ENCODE measurements at regions not wholly inside any gene's neighbourhood (a gene's known extent, or its start where the extent isn't known, plus 50 kb on each side); places are given as distances from the start of the nearest gene placed in this dataset.

DNA sequence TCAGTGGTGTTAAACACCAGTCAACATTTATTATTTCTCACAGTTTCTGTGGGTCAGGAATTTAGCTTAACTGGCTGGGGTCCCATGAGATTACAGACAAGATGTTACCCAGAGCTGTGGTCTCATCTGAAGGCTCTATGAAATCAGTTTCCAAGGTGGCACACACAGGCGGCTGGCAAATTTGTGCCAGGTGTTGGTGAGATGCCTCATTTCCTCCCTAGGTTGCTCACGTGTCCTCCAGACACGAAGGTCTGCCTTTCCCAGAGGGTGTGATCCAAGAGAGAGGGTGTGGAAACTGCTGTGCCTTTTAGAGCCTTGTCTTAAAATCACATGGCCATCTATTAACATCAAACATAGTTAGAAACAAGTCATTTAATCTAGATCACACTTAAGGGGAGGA is 209.0 kb downstream of the JCAD start:
- no peak for DNase-seq

DNA sequence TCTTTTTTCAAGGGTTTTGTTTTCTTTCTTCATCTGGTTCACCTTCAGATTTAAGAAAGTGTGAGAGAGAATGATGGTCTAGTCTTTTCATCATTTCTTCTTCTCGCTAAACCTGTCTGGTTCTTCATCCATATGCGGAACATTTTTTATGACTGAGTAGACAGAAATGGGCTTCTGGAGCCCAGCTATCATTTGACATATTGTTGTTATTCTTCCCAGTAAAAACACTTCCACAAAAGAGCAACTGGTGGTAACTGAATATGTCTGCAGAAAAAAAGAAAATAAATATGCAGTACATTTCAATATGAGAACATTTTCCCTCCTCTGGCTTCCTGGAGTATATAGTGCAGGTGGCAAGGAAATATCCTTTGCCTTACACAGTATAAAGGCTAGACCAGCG is 209.5 kb downstream of the JCAD start:
- DNase-seq: no peak

DNA sequence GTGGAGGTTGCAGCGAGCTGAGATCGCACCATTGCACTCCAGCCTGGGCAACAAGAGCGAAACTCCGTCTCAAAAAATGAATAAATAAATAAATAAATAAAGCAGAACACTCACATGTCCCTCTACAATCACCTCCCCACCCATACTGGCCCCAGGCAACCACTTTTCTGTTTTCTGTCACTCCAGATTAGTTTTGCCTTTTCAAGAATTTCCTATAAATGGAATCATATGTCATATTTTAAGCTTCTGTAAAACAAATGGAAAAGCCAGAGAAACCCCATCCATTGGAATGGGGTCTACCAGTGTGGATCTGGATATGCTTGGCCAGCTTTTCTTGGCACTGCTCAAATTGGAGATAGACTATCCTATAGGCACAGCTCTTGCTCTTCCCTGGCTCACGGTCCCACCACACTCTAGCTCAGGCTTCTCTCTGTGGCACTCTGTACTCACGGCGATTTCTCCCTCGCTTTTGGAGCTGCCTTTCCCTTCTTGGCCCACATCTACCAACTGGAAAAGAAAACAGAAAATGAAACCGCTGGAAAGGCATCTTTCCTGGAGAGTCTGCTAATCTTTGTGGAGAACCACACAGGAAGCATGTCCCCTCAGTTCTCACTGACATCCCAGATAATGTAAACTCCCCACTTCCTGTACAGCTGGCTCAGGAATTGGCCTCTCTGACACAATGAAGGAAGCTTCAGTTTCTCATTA is 210.1 kb downstream of the JCAD start:
- no peak for DNase-seq

DNA sequence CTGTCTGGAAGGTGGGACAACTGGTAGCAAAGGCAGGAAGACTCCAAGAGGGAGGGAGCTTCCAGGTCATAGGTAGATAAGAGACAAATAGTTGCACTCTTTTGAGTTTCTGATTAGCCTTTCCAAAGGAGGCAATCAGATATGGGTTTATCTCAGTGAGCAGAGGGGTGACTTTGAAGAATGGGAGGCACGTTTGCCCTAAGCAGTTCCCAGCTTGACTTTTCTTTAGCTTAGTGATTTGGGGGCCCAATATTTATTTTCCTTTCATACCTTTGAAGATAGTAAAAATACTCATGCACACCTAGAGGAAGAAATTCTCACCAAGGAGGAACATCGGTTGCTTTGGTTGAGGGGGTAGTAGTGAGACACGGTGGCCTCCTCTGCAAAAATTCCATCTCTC is 212.1 kb upstream of the SVIL start:
- DNase-seq: no peak

DNA sequence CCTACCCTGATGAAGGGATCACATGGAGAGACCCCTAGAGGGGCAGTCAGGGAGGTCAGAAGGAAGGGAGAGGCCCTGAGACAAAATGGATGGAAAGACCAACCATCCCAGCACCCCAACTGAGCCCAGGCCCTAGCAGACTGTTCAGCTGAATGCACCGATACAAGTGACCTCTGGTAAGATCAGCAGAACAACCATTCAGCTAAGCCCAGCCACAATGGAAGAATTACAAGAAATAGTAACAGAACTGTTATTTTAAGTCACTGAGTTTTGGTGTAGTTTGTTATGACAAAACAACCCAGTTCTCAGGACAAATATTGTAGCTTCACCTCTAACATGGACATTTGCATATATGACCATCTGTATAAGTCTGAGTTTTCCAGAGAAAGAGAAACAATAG is 210.4 kb upstream of the SVIL start:
- DNase-seq: no peak

DNA sequence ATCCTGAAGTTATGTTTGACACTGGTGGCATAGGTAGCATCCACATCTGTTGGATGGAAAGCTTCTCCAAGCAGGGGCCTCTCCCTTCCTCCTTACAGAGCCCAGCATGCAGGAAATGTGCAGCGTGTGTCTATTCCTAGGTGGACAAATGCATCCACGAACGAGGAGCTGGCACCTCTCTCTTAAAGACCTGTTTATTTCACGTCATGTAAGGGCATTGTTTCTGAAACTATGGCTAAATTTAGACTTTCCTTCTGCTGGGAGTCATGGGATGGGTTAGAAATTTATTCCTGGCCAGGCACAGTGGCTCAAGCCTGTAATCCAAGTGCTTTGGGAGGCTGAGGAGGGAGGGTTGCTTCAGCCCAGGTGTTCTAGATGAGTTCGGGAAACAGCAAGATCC is 208.4 kb upstream of the SVIL start:
- no peak for DNase-seq

DNA sequence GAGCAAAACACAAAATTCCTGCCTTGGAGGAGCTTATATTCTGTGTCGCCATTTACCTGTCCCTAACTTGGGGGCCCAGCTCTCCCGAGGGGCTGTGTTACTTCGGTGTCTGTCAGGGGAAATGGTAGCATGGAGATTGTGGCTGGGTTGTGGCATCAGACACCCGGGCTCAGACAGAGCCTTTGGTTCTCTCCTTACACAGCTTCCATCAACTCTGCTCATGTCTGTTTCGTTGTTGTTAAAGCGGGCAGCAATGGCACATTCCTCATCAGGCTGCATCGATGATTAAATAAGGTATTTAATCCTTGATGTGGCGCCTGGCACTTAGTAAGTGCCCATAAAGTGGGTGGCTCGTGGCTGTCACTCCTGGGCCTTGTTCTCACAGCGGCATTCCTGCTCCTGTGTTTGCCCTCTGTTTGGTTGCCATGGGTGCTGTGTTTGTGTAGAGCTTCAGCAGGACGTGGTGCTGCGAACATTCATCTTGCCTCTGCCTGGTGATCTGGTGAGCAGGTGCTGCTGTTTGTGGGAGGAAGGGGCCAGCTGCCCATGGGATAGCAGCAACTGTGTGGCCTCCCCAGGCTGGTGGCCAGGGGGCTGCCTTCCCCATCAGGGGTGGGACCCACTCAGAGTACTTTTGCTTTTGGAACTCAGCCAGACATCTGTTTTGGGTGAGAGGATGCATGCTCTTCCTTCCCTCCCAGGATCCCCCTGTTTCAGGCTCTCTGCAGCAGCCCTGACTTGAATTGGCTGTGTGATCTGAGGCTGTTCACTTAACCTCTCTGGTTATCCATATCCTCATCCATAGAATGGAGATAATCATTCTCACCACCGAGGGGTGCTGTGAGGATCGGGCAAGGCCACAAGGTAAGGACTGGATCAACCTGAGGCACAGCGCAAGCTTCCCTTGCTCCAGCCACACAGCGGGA is 207.2 kb upstream of the SVIL start:
- no peak for DNase-seq

DNA sequence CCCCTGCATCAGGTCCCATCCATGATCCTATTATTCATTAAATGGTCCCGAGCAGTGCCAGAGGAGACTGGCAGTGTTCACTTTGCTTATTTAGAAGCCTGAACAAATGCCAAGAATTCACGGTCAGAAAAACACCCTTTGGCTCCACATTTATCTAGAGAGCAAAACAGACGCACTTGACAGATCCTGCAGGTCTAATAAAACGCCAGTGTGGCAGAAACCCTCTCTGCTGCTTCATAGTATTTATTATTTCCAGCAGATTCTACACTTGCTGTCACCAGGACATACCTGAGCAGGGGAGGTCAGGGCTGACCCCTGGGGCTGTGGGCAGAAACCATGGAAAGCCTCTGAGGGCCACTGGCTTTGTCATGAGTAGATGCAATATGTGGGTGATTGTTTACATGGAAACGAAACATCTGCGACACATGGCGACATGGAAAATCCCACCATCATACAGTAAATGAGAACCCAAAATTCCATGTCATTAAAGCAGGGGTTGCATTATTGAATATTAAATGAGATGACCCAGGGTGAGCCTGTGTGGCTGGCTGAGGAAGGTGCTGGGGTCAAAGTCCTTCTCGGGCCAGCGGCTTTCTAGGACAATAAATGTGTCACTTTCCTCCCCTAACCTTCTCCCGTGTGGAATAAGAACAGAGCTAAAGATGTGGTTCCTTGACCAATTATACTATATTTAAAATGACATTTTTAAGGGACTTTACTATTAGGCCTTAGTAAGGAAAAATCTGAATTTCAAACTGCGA is 205.9 kb upstream of the SVIL start:
- no peak for DNase-seq

DNA sequence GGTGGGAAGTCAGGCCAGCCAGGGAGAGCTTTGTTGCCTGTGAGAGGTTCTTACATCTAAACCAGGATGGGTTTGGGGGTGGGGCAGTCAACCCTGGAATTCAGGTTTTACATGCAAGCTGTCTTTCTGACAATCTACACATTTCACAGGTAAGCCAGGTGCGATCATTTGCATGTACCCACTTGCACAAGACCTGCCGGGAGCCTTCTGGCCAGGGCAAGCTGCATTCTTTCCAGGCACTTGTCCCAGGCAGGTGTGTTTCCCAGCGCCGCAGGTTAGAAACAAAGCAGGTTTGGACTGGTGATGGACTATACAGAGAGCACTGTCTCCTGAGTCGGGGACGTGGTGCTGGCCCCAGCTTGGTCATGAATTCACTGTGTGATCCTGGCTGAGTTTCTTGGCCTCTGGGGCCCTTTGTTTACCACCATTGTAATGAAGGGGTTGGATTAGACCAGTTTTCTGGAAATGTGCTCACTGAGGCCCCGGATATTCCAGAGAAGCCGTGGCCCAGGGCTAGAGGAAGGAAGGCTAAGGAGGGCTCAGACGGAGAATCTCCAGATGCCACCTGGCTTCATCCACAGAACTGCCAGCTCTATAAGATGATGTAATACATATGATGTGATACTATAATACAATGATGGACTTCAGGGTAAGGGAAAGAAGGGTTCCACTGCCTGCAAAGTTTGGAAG is 205.2 kb upstream of the SVIL start:
- no peak for DNase-seq

DNA sequence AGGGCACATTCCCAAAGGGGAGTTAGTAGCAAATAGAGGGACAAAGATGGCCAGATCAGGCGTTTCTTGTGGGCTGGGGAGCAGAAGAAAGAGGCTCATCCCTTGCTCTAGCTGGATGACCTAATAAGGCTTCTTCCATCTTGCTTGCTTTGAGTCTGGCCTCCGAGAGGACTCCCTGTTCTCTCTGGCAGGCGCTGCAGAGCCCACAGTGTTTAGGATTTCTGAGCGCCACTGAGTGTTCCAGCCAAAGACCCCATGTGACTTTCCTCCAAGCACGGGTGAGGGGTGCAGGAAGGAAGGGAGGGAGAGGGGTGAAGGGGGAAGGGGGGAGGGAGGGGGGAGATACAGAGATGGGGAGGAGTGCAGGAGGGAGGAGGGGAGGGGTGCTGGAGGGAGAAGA is 203.8 kb upstream of the SVIL start:
- no peak for DNase-seq

DNA sequence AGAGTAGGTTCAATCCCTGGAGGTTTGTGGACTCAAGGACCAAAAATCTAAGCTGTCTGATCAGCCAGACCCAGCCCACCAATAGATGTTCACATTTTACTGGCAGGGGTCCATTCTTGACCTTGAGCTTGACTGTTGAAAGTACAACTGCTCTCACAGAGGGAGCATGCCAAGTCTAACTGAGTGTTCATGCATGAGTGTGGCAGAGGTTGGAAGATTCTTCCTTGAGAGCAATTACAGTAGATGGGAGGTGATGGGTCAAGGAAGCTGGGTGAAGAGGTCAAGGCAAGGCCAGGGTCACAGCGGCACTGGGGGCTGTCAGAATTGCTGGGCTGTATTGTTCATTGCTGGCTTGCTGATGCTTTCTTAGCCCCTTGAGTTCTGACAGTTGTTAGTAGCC is 202.8 kb upstream of the SVIL start:
- DNase-seq: no peak

DNA sequence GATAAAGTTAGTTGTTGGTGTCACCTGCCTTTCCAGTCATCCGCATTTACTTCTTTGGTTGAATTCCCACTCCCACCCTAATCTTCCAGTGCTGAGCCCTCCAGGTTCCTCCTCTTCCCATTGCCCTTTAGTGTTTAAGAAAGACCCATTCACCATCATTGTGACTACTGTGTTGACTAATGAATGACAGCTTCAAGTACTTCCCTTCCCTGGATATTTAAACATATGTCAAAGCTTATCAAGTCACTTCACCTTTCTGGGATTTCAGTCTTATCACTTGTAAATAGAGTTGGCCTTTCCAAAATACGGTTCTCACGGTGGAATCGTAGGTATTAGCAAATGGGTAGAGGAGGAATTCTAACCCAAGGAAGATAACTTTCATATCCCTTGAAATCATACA is 201.6 kb upstream of the SVIL start:
- no peak for DNase-seq

DNA sequence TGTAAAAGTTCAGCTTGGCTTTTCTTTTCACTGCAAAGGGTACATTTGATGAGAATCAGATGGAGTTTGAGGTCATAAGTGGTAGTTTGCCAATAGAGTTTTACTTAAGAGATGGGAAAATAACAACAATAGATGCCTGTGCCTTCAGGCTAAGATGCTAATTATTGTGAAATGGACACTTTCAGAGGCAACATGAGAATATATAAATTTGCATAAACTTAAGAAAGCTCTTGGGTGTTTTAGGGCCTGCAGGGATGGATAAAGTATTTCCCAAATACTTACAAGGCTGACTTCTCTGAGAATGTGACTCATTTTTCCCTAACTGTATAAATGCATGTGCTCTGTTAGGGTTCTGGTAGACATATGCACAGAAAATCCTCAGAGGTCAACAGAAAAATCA is 200.3 kb upstream of the SVIL start:
- no peak for DNase-seq

DNA sequence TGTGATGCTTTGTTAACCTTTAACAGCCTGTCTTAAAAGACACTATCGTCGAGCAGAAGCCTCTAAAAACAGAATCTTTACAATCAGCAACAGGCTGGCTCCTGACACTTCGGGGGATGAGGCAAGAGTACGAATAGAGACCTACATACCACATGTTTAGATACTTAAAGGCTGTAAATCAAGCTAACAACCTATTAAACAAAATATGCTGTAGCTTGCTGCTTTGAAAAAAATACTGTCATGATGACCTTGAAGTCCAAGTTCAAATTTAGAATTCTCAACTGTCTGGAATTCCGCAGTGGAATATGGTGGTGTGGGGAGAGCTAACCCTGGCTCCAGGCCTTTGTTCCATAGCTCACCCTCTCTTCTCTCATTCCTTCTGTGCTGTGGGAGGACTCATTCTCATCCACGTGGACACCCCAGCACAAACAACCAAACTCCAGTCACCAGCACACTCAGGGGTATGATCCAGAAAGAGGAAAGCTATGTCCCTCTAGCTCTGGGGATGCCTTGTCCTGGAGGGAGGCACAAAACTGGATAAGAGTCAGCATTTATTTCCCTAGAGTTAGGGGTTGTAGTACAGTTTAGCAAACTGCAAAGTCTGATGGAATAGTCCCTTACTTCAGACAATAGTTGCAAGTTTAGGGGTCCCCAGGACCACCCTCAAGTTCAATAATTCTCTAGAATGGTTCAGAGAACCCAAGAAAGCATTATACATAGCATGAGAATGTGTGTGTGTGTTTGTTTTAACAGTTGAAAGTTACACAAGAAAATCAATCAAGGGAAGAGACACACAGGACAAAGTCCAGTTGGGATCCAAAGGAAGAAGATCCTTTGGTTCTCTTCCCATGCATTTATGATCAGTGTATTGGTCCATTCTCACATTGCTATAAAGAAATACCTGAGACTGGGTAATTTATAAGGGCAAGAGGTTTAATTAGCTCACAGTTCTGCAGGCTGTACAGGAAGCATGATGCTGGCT is 196.1 kb upstream of the SVIL start:
- no peak for DNase-seq

DNA sequence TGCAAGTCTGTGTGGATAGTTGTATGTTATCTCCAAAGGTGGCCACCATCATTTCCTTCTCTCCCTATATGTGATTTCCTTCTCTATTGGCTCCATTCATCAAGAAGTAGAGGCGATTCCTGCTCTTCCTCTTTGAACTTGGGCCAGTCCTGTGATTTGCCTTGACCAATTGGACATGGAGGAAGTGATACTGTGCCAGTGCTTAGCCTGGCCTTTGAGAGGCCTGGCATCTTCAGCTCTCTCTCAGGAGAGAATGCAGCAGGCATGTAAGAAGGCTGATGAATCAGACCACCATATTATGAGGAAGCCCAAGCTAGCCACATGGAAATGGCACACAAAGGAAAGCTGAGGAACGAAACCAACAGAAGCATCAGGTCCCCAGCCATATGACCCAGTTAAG is 195.0 kb upstream of the SVIL start:
- no peak for DNase-seq

DNA sequence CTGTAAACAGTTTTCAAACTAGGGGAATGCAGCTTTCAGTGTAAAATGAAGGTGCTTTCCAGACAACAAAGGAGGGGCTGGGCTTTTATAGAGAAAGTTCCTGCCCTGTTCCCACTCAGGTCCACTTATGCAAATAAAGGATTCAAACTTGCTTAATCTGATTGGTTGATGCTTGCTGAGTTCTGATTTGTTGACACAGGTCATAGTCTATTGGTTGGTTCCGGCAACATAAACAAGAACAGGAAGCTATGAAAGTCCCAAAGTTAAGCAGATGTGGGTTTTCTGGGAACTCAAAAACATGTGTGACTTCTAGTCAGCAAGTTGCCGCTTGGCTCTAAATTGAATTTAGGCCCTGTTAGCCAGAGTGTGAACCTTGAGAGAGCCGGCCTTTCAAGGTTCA is 194.2 kb upstream of the SVIL start:
- no peak for DNase-seq

DNA sequence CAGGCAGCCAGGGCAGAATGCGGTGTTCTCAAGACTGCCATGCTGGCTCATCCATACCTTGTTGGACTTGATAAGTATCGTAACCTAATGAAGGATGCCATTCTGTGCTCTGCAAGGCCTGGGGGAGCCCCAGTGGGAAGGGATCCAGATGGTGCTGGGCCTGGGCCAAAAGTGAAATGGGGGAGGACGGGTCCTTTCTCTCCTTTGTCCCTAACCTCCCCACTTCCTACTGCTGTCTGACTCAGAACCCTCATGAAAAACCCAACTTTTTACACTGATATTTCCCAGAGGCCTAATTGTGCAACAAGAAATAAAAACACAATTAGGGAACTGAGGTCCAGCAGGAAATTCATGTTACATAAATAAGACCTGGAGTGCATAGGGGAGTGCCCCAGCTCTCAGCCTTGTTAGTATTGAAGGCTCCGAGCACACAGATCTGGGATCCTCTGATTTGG is 193.7 kb upstream of the SVIL start:
- no peak for DNase-seq

DNA sequence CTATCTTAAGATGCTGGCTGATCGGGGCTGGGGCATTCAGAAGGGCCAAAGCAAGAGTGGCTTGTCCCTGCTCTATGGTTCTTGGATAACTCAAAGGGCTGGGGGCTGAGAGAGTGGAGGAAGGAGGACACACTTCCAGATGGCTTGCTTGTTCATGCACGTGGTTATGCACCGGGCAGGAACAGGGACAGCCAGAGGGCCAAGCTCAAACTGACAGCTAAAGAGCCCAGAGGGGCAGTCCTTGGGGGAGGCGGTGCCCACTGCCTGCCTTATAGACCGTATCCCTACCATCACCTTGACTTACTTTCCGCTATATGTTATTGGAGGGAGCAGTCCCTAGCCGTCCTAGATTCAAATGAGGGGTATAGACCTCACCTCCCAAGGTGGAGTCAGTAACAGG is 192.7 kb upstream of the SVIL start:
- DNase-seq: no peak

DNA sequence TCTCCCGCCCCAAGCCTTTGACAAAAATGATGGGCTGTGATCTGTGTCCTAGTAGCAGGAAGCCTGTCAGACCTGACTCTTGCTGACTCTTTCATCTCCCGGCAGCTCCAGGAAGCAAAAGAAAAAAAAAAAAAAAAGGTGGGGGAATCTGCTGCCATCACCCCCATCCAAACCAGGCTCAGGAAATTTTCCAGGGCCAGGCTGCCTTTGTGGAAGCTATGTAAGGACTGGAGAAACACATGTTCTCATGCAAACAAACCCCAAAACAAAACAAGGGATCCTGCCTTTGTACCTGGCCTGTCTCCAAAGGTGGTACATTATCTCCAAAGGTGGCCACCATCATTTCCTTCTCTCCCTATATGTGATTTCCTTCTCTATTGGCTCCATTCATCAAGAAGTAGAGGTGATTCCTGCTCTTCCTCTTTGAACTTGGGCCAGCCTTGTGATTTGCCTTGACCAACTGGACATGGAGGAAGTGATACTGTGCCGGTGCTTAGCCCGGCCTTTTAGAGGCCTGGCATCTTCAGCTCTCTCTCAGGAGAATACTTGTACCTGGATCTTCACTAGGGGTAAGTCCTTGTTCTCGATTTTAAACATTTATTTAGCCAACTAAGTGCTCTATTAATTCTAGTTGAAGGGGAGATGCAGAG is 192.2 kb upstream of the SVIL start:
- no peak for DNase-seq

DNA sequence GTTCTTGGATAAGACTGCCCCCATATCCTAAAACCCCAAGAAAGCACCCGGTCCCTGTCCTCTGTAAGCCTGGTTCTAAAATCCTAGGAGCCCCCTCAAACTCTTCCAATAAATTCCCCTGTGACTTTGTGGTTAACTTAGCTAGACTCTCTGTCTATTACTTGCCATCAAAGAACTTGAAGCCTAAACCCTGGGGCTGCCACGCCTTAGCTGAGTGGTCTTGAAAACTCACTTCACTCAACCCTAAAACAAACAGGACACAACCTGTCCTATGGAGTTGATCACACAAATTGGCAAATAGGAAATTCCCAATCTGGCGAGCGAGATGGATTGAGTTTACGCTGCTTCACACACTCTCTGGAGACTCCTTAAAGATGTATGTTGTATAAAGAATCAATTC is 191.4 kb upstream of the SVIL start:
- no peak for DNase-seq

DNA sequence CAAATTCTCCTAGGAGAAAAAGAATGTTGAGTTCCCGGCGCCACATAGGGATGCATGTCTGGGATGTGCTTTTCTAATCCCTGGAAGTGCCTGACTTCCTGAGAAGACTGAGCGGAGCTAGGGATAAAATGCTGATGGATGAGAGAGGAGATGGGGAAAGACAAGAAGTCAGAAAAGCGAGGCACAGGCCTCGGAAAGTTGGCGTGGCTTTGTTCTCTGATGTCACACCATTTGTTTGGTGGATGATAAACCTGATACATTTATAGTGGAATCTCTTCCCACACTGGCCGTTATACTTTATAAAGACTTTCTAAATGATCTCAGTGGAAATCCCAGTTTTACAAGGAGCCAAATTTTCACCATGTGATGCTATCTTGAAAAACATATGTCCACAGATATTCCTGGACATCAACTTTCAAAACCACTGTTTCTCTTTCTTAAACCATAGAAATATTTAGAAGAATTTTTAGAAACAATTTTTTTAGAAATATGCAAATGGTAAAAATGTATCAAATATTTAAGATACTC is 188.8 kb upstream of the SVIL start:
- no peak for DNase-seq
